ENCODE measurements at regions not wholly inside any gene's neighbourhood (a gene's known extent, or its start where the extent isn't known, plus 50 kb on each side); places are given as distances from the start of the nearest gene placed in this dataset.

DNA sequence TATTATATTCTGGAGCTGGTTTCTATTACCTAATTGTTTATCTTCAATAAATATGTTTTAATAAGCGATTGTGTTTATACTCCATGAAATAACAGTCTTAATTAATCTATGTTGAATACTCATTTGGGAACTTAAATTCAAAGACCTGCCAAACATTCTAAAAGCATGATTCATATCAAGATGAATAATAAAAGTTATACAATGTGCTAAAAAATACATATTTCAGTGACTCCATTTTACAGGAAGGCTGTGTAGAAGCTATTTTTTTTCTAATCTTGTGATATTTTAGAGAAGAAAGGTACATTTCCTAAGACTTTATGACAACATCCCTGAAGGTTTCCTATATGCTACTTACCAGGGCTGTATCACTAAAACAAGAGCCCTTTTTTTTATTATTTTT lies 417.9 kb downstream of the NFIB start:
- no peak for DNase-seq

DNA sequence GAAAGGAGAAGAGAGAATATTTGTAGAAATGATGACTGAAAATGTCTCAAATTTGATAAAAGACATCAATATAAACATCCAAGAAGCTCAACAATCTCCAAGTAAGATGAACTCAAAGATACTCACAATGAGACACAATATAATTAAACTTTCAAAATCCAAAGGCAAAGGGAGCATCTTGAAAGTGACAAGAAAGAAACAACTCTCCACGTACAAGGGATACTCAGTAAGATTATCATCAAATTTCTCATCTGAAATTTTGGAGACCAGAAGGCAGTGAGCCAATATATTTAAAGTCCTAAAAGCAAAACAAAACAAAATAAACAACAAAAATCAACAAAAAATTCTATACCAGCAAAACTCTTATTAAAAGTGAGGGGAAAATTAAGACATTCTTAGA lies 428.7 kb downstream of the NFIB start:
- DNase-seq: no peak

DNA sequence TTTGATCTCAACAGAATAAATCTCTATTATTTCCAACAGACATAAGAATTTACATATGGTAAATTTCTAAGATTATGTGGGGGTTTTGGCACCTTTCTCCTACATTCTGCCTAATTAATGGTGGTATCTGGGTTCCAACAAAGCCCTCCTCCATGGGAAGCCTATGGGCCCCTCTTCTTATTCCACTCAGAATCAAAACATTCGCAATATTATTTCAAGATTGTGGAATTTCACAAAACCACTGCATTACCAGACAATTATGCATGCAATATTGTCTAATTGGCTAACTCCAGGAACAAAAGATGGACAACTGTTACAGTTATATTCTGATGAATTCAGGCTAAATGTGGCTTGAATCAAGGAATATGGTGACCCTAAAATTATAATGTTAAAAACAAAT lies 434.0 kb downstream of the NFIB start:
- DNase-seq: no peak

DNA sequence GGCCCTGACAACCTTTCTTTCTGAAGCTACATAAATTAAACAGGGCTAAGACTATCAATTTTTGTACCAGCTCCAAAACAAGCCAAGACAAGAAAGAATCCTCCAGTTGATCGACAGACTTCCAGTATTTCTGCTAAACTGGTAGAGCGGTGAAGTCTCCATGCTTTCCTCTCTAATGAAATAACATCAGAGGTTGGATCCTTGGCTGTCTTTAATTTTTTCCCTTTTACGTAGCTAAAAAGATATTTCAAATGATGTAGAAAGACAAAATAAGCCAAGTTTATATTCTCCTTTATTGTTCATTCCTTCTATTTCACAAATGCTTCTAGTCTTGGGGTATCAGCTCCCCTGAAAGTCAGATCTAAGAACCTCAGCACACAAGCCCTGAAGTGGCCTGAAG lies 434.9 kb downstream of the NFIB start:
- DNase-seq: no peak

DNA sequence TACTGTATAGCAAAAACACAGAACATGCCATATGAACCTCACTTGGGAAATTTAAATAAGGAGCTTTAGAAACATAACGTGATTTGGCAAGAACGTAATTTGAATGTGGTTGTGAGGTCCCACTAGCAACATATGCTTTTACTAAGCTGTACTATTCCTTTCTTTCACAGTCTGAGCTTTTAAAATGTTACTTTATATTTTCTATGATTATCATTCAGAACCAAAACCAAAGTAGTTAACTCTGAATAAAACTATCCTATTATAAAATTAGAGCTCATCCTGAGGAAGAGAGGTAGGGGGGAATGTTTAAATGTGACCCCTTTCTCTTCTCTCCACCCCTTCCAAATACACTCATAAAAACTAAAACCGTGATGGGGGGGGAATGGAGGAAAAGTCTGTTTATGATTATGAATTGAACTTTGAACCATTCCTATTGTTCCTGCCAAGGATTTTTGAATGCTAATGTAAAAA lies 435.7 kb downstream of the NFIB start:
- no peak for DNase-seq

DNA sequence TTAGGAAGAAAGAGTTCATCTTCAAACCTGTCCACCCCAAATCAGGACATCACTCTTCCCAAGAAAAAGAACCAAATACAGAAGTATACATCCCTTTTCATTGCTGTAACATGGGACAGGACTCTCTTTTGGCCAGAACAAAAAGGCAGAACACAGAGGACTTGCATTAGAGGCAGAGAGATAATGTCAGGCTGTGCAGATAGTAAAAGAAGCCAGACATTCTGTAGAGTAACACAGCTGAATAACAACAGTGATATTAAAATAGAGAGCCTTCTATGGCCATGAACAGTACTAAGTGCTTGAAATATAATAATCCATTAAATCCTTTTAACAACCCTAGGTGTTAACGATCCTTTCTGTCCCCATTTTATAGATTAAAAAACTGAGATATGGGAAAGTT lies 437.2 kb downstream of the NFIB start:
- no peak for DNase-seq

DNA sequence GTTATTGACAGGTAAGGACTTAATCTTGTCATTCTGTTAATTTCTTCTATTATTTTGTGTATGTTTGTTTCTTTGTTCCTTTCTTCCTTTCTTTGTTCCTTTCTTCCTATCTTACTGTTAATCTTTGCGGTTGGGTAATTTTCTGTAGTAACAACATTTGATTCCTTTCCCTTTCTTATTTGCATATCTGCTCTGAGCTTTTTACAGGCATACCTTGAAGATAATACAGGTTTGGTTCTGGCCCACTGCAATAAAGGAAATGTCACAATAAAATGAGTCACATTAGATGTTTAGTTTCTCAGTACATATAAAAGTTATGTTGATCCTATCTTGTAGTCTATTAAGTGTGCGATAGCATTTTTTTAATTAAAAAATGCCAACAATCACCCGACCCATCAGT lies 440.7 kb downstream of the NFIB start:
- DNase-seq: no peak

DNA sequence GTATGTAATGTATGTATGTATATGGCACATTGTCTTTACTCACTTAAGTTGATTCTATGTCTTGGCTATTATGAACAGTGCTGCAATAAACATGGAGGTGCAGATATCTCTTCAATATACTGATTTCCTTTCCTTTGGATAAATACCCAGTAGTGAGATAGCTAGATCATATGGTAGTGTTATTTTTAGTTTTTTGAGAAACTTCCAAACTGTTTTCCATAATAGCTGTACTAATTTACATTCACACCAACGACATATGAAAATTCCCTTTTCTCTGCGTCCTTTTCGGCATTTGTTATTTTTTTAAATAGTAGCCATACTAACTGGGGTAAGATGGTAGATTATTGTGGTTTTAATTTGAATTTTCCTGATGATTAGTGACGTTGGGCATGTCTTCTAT lies 445.6 kb downstream of the NFIB start:
- DNase-seq: no peak

DNA sequence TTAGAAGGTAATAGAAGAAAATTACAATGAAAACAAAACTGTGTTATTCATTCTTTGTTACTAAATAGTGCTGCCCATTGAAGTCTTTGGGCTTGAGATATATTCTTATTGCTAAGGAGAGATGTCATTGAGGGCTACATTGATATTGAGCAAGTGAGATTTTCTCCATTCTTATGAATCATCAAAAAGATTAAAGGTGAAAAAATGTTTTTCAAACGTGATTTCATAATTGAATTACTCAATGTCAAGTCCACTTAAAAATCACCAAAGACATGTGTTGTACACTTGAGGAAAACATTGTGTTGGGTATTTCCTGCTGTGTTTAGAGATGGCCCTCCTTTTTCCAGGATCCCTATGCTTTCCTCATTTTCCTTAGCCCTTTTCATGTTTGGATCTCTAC lies 448.1 kb downstream of the NFIB start:
- no peak for DNase-seq

DNA sequence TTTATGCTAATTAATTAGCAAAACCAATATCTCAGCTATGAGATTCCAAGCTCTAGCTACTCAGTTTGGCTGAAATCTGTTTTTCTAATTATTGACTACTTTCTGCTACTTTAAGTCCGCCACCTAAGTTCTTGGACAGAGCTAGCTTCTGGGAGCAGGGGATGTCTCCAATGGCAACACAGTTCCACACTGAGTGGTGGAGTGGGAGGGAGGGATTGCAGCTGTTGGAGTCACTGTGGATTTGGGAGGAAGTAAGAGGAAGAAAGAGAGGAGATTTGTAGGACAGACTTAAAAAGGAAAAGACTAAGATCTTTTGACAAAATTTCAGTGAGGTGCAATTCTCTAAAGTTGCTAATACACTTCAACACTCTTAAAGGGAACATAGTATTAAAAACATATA lies 450.8 kb downstream of the NFIB start:
- DNase-seq: no peak

DNA sequence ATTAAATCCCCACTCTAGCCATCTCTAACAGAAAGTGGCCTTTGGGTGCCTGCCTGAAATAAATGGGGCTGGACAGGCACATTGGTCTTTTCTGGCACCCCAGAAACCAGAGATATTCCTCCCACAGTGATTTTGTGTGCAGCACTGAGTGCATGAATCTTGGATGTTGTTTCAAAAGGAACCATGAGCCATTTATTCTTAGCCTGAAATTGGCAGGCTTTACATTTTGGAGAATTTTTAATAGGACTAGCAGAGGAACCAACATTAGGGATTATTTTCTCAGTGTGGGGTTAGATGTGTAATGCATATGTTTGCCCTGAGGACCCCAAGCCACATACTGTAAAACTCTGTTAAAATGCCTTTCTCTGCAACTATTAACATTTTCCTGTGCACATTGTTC lies 451.3 kb downstream of the NFIB start:
- DNase-seq: no peak

DNA sequence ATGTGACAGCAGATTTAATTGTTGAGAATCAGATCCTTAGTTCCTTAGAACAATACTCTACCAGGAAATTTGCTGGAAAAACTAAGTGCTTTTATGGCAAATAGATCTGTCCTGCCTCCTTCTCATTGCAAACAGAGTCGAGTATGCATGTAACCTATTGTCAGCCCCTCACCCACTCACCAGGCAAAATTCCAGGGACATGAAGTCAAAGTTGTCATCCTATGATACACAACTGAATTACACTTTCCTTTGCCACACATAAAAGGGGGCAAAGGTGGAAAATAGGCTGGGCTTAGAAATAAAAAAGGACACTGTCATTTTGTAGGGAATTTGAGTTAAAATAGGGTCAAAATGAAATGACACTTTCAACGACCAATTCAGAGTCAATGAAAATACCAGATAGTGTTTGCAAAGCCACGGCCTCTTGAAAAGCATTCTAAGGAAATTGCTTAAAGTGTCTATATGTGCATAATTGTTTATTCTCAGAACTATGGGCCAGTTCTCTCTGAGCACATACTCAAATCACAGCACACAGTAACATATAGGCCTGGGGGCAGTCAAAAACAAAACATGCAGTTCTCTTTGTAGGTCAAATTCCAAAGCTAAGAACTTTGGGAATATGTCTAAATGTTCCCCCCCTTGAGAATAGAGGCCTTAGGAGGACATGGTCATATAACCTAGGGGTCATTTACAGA lies 452.8 kb downstream of the NFIB start:
- no peak for DNase-seq

DNA sequence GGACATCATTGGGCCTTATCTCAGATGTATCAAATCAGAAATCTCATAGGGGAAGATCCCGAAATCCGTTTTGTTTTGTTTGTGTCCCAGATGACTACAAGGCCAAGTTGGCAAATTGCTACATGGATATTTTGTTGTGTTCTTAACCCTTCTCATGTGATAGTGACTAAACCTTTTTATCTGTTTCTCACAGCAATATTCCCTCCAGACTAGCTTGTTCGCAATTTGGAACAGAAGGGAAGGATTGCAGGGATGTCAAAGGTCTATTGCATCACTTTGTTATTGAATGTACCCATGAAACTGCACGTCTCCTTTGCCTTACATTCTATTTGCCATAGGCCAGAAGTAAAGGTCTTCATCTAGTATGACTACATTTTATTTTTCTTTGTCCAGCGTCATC lies 453.9 kb downstream of the NFIB start:
- DNase-seq: no peak

DNA sequence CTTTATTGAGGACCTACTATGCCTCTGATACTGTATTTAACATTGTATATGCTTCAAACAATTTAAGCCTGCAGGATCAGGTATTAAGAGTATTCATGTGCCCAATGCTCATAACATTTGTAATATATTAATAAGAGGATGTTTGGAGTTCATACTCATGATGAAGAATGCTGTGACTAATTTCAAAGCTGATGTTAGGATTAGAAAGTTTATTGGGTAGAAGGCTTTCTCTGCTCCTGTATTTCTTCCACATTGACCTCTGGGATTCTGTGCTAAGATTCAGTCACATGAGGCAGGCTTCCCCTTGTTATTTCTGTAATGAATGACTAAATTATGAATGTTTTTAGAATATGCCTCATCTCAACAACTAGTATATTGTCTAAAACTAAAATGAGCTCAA lies 456.4 kb downstream of the NFIB start:
- no peak for DNase-seq

DNA sequence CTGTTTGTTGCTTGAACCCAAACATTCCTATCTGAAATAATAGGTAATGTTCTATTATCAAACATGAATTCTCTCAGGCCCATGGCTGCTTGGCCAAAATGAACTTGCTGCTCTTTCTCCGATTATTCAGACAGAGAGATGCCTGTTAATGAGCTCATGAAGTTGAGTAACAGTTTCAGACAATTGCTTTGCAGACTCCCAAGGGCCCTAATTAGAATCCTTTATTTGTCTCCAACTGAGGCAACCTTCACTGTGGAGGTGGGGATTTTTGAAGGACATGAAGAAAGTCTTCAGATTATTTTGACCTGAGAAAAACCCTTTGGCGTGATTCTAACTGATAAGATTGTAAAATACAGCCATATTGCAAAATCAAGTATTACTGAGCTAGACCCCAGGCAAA lies 466.7 kb downstream of the NFIB start:
- no peak for DNase-seq

DNA sequence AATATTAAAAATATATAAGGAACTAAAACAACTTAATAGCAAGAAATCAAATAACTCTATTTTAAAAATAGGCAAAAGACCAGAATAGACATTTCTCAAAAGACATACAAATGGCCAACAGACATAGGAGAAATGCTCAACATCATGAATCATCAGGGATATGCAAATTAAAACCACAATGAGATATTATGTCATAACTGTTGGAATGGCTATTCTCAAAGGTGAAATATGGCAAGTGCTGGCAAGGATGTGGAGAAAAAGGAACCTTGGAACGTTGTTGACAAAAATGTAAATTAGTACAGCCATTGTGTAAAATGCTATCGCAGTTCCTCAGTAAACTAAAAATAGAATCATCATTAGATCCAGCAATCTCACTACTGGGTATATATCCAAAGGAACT lies 468.5 kb downstream of the NFIB start:
- no peak for DNase-seq

DNA sequence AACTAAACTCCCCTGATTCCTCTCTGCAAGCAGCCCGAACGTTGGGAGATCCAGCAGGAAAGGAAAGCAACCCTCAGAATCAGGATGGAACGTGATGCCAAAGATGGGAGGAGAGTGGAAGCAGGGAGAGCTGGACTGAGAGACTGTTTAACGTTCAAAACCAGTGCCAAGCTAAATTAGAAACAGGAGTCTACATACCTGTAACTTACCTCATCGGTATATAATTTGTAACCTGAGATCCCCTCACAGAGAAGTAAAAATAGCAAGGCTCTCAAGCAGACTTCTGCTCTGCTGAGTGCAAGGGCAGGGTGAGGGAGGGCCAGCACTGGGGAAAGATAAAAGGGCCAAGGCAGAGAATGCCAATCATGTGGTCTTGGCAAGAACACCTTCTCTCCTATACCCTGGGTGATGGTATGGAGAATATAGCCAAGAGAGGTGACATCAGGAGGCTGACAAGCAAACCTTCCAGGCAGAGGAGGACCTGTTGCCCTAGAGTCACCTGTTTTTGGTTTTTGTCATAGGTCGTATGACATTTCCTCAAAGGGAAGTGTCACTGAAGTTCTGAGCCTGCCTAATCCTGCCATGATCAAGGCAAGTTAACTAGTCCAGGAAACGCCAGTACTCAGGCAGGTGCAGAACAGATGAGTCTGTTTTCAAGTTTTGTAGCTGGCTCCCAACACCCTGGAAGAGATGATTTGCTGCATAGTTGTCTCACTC lies 472.0 kb downstream of the NFIB start:
- DNase-seq: no peak

DNA sequence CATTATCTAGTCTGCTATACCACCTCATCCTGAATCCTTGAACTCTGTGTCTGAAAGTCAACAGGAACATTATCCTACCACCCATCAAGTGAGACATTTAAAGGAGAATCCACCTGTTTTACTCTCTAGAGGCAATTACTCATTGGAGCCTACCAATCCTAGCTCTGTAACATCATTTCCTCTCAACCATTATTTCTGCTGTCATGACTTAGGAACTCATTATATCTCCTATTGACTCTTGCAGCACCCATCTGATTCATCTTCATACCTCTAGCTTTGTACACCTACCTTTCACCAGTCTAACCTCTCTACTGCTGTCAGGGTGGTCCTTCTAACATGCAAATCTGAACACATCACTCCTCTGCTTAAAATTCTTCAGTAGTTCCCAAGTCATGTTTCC lies 481.5 kb downstream of the NFIB start:
- DNase-seq: no peak

DNA sequence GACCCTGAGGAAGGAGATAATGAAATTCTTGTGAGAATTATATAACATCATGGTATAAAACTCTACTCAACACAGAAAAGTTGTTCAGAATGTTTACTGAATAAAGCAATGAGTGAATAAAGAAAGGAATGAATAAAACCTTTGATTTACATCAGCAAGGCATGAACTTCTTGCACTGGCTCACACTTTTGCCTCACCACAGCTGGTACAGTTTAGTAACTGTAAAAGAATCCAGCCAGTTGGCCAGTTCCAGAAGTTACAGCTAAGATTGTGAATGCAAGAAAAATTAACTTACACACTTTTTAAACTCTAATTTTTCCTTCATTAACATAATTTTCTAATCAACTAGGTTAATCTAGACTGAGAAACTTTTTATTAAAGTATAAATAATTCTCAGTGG lies 490.9 kb downstream of the NFIB start:
- no peak for DNase-seq

DNA sequence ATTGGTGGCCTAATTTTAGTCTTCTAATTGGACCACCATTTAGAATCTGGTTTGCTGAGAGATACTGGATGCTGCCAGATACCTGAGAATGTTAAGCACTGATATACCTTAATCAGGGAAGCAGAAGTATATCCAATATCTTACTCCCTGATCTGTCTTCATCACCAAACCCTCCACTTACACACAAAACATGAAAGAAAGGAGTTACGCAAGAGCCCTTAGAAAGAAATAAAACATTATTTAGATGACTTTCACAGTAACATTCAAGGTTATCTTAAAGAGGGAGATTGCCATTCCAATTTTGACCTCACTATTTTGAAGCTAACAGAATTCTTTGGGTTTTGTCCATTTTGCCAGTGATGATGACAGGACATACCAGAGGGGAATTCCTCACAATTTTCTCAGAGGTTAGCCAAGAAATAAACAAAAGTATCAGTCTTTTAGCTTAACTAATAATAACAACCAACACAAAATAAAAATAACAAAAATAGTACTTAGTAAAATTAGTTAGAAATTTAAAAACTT lies 496.1 kb downstream of the NFIB start:
- DNase-seq: no peak

DNA sequence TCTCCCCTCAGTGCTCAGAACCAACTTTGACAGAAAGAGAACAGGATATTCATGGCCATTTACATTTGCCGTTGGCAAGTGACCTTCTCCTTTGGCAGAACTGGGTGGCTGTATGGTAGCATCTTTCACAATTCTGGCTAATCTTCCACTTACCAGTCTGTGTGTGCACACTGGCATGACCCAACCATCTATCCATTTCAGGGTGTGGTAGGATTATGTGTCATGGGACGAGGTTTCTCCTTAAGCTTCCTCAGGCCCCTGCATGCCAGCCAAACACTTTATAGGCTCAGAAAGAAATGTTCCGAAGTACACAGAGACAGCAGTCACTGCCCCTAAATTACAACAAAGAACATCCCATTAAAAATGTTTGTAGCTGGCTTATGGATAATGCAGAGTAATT lies 497.1 kb downstream of the NFIB start:
- no peak for DNase-seq

DNA sequence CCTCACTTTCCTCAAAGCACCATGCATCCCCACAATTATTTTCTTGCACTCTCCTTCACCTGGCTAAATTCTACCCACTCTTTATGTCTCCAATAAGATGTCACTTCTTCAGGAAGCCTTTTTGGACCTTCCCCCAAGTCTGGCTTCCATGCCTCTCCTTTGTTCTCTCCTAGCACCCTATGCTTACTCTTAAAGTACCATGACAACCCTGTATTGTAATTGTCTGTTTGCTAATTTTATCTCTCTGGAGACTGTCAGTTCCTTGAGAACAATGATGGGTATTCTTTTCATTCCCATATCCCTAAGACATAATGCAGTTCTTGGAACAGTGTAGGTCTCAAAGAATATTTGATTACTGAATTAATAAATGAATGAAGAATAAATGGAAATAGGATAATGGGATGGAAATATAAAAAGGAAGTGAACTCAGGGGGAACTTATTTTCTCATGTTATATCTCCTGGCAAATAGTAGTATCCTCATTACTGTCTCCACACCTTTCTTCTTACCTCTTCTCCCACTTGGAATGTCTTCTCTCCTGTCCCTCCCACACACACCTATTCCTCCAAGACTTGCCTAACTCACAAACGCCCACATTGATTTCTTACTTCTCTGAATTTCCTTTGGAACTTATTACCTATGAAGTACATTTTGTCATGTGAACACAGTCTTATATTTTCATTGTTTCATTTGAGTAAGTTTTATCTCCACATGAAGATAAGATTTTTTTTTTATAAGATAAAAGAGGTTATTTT lies 499.1 kb downstream of the NFIB start:
- no peak for DNase-seq

DNA sequence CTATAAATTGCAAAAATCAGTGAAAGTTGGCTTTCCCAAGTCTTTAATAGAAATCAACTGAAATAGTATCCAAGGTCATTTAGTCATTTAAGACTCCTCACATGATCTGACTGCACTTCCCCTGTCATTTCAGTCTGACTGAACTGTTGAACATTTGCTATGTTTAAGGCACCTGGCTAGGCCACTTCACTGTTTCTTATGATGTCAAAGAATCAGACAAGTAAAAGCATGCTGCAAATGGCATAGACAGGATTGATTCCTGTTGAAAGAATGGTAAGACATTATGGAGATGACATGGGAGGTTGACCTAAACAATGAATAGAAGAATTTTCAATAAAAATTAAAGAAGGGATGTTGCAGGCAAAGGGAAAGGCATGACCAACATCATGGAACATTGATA lies 502.1 kb downstream of the NFIB start:
- no peak for DNase-seq

DNA sequence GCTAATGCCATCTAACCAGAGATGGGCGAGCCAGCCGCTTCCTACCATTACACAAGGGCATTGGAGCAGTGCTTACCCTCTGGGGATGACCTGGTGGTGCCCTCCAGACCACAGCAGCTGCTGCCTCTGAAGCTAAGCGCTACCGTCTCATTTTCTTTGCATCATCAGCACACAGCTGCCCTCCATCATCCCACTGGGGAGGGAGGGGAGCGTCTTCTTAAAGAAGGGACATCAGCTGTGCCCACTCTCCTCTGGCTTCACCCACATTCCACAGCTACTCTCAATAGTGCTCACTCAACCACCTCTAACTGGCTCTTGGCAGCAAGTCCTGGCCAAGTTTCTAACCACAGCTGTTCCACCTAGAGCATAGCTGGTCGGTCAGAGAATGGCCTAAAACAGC lies 503.4 kb downstream of the NFIB start:
- DNase-seq: no peak

Data from CD4-positive, alpha-beta T cell treated with Interleukin-12 subunit alpha and Interleukin-12 subunit beta, for 1 hour (primary cell).